Panc1 (cell line): ENCODE measurements at regions not wholly inside any gene's neighbourhood (a gene's known extent, or its start where the extent isn't known, plus 50 kb on each side); places are given as distances from the start of the nearest gene placed in this dataset.

Experiments
- POLR2AphosphoS5 ChIP-seq: IDR thresholded peaks from 2 replicates; pipeline ENCODE4 v1.6.1; 2012; ENCODE audit warnings: mild to moderate bottlenecking, low read depth, low read length, moderate library complexity
- SIN3A ChIP-seq: IDR thresholded peaks from 2 replicates; pipeline ENCODE4 v1.6.1; 2012; ENCODE audit warnings: low read depth, mild to moderate bottlenecking, low read length, moderate library complexity, borderline replicate concordance; ENCODE audit not compliant: insufficient read depth
- TF ChIP-seq, protein P1 (sequence below), 2 experiments: IDR thresholded peaks; 2 replicates each; pipeline ENCODE4 v1.6.1; 2011 to 2012; ENCODE audit warnings: low read depth in 2 of 2, control low read depth in 1 of 2, low read length in 1 of 2, mild to moderate bottlenecking in 1 of 2, moderate library complexity in 1 of 2; ENCODE audit not compliant: insufficient read depth in 1 of 2
- TF ChIP-seq, protein P2 (sequence below): fragments of 450-650 bp; IDR thresholded peaks from 2 replicates; pipeline ENCODE4 v1.5.1; 2017; ENCODE audit warnings: mild to moderate bottlenecking

GRCh38 chr4:175514174-175514573 lies 297.9 kb downstream of the GPM6A start:
- TF ChIP-seq, protein P1, sequence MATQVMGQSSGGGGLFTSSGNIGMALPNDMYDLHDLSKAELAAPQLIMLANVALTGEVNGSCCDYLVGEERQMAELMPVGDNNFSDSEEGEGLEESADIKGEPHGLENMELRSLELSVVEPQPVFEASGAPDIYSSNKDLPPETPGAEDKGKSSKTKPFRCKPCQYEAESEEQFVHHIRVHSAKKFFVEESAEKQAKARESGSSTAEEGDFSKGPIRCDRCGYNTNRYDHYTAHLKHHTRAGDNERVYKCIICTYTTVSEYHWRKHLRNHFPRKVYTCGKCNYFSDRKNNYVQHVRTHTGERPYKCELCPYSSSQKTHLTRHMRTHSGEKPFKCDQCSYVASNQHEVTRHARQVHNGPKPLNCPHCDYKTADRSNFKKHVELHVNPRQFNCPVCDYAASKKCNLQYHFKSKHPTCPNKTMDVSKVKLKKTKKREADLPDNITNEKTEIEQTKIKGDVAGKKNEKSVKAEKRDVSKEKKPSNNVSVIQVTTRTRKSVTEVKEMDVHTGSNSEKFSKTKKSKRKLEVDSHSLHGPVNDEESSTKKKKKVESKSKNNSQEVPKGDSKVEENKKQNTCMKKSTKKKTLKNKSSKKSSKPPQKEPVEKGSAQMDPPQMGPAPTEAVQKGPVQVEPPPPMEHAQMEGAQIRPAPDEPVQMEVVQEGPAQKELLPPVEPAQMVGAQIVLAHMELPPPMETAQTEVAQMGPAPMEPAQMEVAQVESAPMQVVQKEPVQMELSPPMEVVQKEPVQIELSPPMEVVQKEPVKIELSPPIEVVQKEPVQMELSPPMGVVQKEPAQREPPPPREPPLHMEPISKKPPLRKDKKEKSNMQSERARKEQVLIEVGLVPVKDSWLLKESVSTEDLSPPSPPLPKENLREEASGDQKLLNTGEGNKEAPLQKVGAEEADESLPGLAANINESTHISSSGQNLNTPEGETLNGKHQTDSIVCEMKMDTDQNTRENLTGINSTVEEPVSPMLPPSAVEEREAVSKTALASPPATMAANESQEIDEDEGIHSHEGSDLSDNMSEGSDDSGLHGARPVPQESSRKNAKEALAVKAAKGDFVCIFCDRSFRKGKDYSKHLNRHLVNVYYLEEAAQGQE (IDR thresholded peaks at IDR 0.05; ENCODE audit: insufficient read depth in 1 of 2, low read depth in 2 of 2, low read length in 1 of 2): no peak
- TF ChIP-seq, protein P2, sequence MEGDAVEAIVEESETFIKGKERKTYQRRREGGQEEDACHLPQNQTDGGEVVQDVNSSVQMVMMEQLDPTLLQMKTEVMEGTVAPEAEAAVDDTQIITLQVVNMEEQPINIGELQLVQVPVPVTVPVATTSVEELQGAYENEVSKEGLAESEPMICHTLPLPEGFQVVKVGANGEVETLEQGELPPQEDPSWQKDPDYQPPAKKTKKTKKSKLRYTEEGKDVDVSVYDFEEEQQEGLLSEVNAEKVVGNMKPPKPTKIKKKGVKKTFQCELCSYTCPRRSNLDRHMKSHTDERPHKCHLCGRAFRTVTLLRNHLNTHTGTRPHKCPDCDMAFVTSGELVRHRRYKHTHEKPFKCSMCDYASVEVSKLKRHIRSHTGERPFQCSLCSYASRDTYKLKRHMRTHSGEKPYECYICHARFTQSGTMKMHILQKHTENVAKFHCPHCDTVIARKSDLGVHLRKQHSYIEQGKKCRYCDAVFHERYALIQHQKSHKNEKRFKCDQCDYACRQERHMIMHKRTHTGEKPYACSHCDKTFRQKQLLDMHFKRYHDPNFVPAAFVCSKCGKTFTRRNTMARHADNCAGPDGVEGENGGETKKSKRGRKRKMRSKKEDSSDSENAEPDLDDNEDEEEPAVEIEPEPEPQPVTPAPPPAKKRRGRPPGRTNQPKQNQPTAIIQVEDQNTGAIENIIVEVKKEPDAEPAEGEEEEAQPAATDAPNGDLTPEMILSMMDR: no peak
- TF ChIP-seq SIN3A (no peak), POLR2AphosphoS5 (no peak)
